AG04449 (cell line): ENCODE measurements at regions not wholly inside any gene's neighbourhood (a gene's known extent, or its start where the extent isn't known, plus 50 kb on each side); places are given as distances from the start of the nearest gene placed in this dataset.

Experiments
- CTCF ChIA-PET: fragments of 350-600 bp; formaldehyde crosslinking; extraction: SDS; loops from one replicate; lab custom pipeline; 2021; ENCODE audit warnings: antibody characterized with exemption; lab: Yijun Ruan, JAX
- POLR2A ChIA-PET: fragments of 400-600, 350-600 bp; formaldehyde crosslinking; extraction: SDS; loops from one replicate; lab custom pipeline; 2020; ENCODE audit warnings: antibody characterized with exemption, inconsistent platforms; lab: Yijun Ruan, JAX
- DNase-seq: peaks from one replicate; pipeline ENCODE4 v3.0.0-alpha.2; 2010; ENCODE audit warnings: low read depth, low spot score
- H3K4me3 ChIP-seq: 2 replicates; pipeline ENCODE4 v1.5.1; 2011; ENCODE audit warnings: low read depth, mild to moderate bottlenecking, control low read depth, low read length
- CTCF ChIP-seq: IDR thresholded peaks from one replicate; pipeline ENCODE4 v1.5.1; 2011; ENCODE audit warnings: mild to moderate bottlenecking, moderate library complexity, low read length, control low read depth, inconsistent platforms; ENCODE audit not compliant: insufficient read depth; ENCODE audit errors: missing control alignments

- CTCF ChIA-PET, result no interaction called here
- TF ChIP-seq CTCF, result no peak
- no peak overlapping the region for H3K4me3 ChIP-seq
- no peak for DNase-seq
- POLR2A ChIA-PET, result no interaction called here
These were observed 90.5 kb downstream of the LRATD1 start for GRCh38 chr2:14722904-14723570.

- POLR2A ChIA-PET, result no interaction called here
- DNase-seq, result no peak
- CTCF ChIA-PET, result no interaction called here
- TF ChIP-seq CTCF, result no peak
- H3K4me3 ChIP-seq, result no peak overlapping the region
These were observed 91.2 kb downstream of the LRATD1 start for GRCh38 chr2:14723684-14724083.

- no peak for TF ChIP-seq CTCF
- ChIA-PET CTCF (no interaction called here), POLR2A (no interaction called here)
- no peak overlapping the region for H3K4me3 ChIP-seq
- no peak for DNase-seq
These were observed 103.2 kb downstream of the LRATD1 start for GRCh38 chr2:14735696-14736095.

- no peak overlapping the region for H3K4me3 ChIP-seq
- no peak for DNase-seq
- ChIA-PET POLR2A (no interaction called here), CTCF (no interaction called here)
- no peak for TF ChIP-seq CTCF
These were observed 104.7 kb downstream of the LRATD1 start for GRCh38 chr2:14737201-14737600.

GRCh38 chr2:14743861-14744260 is 111.3 kb downstream of the LRATD1 start:
- H3K4me3 ChIP-seq, result no peak overlapping the region
- CTCF ChIA-PET, result no interaction called here
- DNase-seq, result no peak
- POLR2A ChIA-PET, result no interaction called here
- no peak for TF ChIP-seq CTCF

- no peak for TF ChIP-seq CTCF
- no peak overlapping the region for H3K4me3 ChIP-seq
- no peak for DNase-seq
- ChIA-PET POLR2A (no interaction called here), CTCF (no interaction called here)
These were observed 113.0 kb downstream of the LRATD1 start for GRCh38 chr2:14745288-14746076.
